Stimulated activated CD8-positive, alpha-beta memory T cell treated with anti-CD3 and anti-CD28 coated beads, Interleukin-15, amount 100 ng/mL, for 24 hours (primary cell): ENCODE measurements at regions not wholly inside any gene's neighbourhood (a gene's known extent, or its start where the extent isn't known, plus 50 kb on each side); places are given as distances from the start of the nearest gene placed in this dataset.
"Not testable (repeated sequence)": the region's sequence is repeated elsewhere in the genome, so short reads cannot be mapped to it uniquely, and the experiment has no call there.

Experiments used
- DNase-seq: peaks from one replicate; pipeline ENCODE4 v3.0.0-alpha.2; 2020; ENCODE audit warnings: low read depth

- no peak for DNase-seq
These were observed 403.7 kb downstream of the RPS24 start for GRCh38 chr10:78437407-78437768.

GRCh38 chr10:78437998-78438906 lies 404.6 kb downstream of the RPS24 start:
- DNase-seq: no peak

GRCh38 chr10:78438907-78439809 lies 405.5 kb downstream of the RPS24 start:
- DNase-seq: no peak

- no peak for DNase-seq
These were observed 407.3 kb downstream of the RPS24 start for GRCh38 chr10:78441010-78441409.

- no peak for DNase-seq
These were observed 408.0 kb downstream of the RPS24 start for GRCh38 chr10:78441694-78442093.

- DNase-seq: no peak
These were observed 409.3 kb downstream of the RPS24 start for GRCh38 chr10:78442836-78443550.

- no peak for DNase-seq
These were observed 410.4 kb downstream of the RPS24 start for GRCh38 chr10:78443900-78444571.

- DNase-seq: not testable (repeated sequence)
These were observed 411.1 kb downstream of the RPS24 start for GRCh38 chr10:78444741-78445140.

- DNase-seq: no peak
These were observed 411.6 kb downstream of the RPS24 start for GRCh38 chr10:78445308-78445707.

- DNase-seq: no peak
These were observed 414.8 kb downstream of the RPS24 start for GRCh38 chr10:78448470-78448869.

GRCh38 chr10:78448994-78449418 lies 415.3 kb downstream of the RPS24 start:
- no peak for DNase-seq

GRCh38 chr10:78449554-78449953 lies 415.9 kb downstream of the RPS24 start:
- no peak for DNase-seq

- DNase-seq: no peak
These were observed 416.6 kb downstream of the RPS24 start for GRCh38 chr10:78450239-78450638.

- no peak for DNase-seq
These were observed 417.3 kb downstream of the RPS24 start for GRCh38 chr10:78450807-78451485.

- no peak for DNase-seq
These were observed 417.9 kb downstream of the RPS24 start for GRCh38 chr10:78451592-78451991.

GRCh38 chr10:78454123-78454645 lies 420.5 kb downstream of the RPS24 start:
- no peak for DNase-seq

GRCh38 chr10:78455236-78455635 lies 421.6 kb downstream of the RPS24 start:
- no peak for DNase-seq

- DNase-seq: no peak
These were observed 422.1 kb downstream of the RPS24 start for GRCh38 chr10:78455811-78456210.

GRCh38 chr10:78456649-78457400 lies 423.2 kb downstream of the RPS24 start:
- DNase-seq: no peak
